Motor neuron (in vitro differentiated cells): ENCODE measurements at regions not wholly inside any gene's neighbourhood (a gene's known extent, or its start where the extent isn't known, plus 50 kb on each side); places are given as distances from the start of the nearest gene placed in this dataset.
A peak's percentile ranks its signal among the peaks of the same experiment; 100 is the strongest.
"Not testable (repeated sequence)": the region's sequence is repeated elsewhere in the genome, so short reads cannot be mapped to it uniquely, and the experiment has no call there.

ENCODE experiments used
- ATAC-seq, 8 experiments: fragments of 200-7000 bp; cut with Tn5 transposase; replicated peaks in 6 of 8; 2 replicates each; pipeline ENCODE4 v1.8.0; 2021; ENCODE audit warnings: mild to moderate bottlenecking in 8 of 8, moderate library complexity in 8 of 8
- H3K27ac ChIP-seq, 2 donors: fragments of 250-450 bp; sonication (Bioruptor Pico); 2 replicates each; pipeline ENCODE4 v1.9.0; 2021; ENCODE audit warnings: antibody characterized with exemption in 2 of 2, mild to moderate bottlenecking in 2 of 2, moderate library complexity in 1 of 2
- H3K4me1 ChIP-seq, 2 donors: fragments of 250-450 bp; sonication (Bioruptor Pico); replicated peaks in 1 of 2; 2 replicates each; pipeline ENCODE4 v1.6.1; 2021; ENCODE audit warnings: antibody characterized with exemption in 2 of 2, mild to moderate bottlenecking in 2 of 2, moderate library complexity in 1 of 2
- H3K4me3 ChIP-seq, 5 donors: fragments of 250-450 bp; sonication (Bioruptor Pico); 2 replicates each; pipeline ENCODE4 v1.9.0; 2021; ENCODE audit warnings: antibody characterized with exemption in 5 of 5, mild to moderate bottlenecking in 5 of 5, moderate library complexity in 4 of 5
- WGBS, 10 experiments: fragments of 450-650 bp; shearing (Covaris generic); methylation state at CpG; one replicate each; pipeline ENCODE4 v1.0.0; 2022; 5-methylcytosine and 5-hydroxymethylcytosine counted together
- in situ Hi-C, 9 experiments: fragments of 400-800 bp; cut with MboI; loops; one replicate each; pipeline ENCODE4 v1.15.0; 2021; ENCODE audit warnings: low sequenced_read_pairs in 9 of 9, low pct_unique_long_range_greater_than_20kb in 2 of 9; ENCODE audit not compliant: unreplicated experiment in 9 of 9

DNA sequence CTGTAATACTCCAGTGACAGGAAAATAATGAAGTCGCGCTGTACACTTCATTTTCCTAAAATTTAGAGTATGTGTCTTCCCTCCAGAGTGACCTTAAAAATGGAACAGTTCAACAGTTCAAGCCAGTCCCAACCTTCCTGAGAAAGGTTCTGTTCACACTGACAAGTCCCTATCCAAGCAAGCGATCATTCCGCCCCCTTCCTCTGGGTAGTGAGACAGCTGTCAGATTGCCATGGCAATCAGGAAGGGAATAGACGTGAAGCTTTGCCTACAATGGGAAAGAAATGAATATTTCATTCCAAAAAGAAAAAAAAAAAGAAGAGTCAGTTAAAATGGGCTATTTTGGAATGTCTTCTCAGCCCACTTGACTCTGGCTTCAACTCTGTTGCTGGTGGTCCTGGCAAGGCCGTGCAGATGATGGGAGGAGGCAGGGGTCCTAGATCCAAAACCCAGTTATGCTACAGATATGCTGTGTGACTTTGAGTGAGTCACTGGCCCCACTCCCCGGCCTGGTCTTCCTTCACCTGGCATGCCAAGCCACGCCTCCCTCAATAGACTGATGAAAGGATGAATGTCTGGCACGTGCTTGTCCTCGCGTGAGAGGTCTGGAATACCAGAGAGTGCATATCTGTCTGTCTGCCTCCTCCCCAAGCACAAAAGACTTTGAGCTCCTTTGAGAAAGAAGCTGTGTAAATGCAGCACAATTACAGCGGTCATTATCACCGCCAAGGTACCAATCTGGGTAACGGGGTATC, 165.8 kb upstream of the WWC1 start:
- no peak for ATAC-seq
- in situ Hi-C loops: no loop called here
- 60 to 94% (median 80%) methylated on average over 1 to 10 of the region's 14 CpGs; no CpG with 5 or more reads in 3 of the 10 experiments for WGBS, 10 experiments
- peaks cover 11 to 23% of the 10 kb centered on the region in 2 donors for H3K4me1 ChIP-seq
- H3K27ac ChIP-seq: no peak overlapping the region
- no peak overlapping the region for H3K4me3 ChIP-seq

GRCh38 chr5:168126606-168127005, 164.8 kb upstream of the WWC1 start:
- in situ Hi-C loops: no loop called here
- H3K4me3 ChIP-seq: no peak overlapping the region
- 20 to 100% (median 88%) methylated on average over 1 to 8 of the region's 15 CpGs; no CpG with 5 or more reads in 2 of the 10 experiments for WGBS, 10 experiments

GRCh38 chr5:168128111-168128510, 163.3 kb upstream of the WWC1 start:
- WGBS, 10 experiments: 40 to 52% (median 44%) methylated on average over 2 to 5 of the region's 7 CpGs; no CpG with 5 or more reads in 6 of the 10 experiments
- Histone ChIP-seq H3K27ac (peak overlapping the region in 1 of 2 donors; percentile 15), H3K4me1 (peaks cover 11 to 15% of the 10 kb centered on the region in 2 donors), H3K4me3 (no peak overlapping the region)
- ATAC-seq: peak in 5 of 8 experiments; percentile 71 to 85 (median 78)
- in situ Hi-C loops: no loop called here

More at GRCh38 chr5:168126606-168127005, 164.8 kb upstream of the WWC1 start:
- Histone ChIP-seq H3K27ac (no peak overlapping the region), H3K4me1 (peaks cover 11 to 13% of the 10 kb centered on the region in 2 donors)
- ATAC-seq: no peak

GRCh38 chr5:168128557-168128956, 162.9 kb upstream of the WWC1 start:
- ATAC-seq: peak in 5 of 8 experiments; percentile 32 to 54 (median 39)
- Histone ChIP-seq H3K4me1 (peaks cover 11 to 12% of the 10 kb centered on the region in 2 donors), H3K4me3 (no peak overlapping the region), H3K27ac (no peak overlapping the region)
- 0 to 93% (median 42%) methylated on average over 2 to 8 of the region's 8 CpGs; no CpG with 5 or more reads in 2 of the 10 experiments for WGBS, 10 experiments
- in situ Hi-C loops: no loop called here

- no peak overlapping the region for H3K4me3 ChIP-seq
- peaks cover 11 to 12% of the 10 kb centered on the region in 2 donors for H3K4me1 ChIP-seq
- ATAC-seq: no peak
- in situ Hi-C loops: no loop called here
- no peak overlapping the region for H3K27ac ChIP-seq
- WGBS, 10 experiments: 50 to 100% (median 92%) methylated on average over 2 to 3 of the region's 3 CpGs; no CpG with 5 or more reads in 4 of the 10 experiments
Measured at GRCh38 chr5:168131519-168131918, 159.9 kb upstream of the WWC1 start.

DNA sequence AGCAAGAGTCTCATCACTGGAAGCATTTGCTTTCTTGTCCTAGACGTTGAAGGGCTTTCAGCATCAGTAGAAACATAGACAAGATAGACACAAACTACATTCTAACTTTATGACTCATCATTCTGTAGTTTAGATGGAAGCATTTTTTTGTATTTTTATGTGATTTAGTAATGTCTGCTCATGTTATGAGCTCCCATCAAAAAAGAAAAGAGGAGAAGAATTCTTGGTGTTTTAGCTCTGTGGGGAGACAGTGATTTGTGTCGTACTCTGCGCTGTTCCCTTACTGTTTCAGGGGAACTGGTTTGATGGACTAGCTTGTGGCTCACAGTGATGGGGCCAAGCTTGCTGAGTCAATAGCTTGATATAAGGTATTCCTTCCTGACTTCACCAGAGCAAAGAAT, 159.2 kb upstream of the WWC1 start:
- Histone ChIP-seq H3K4me1 (peaks cover 11 to 12% of the 10 kb centered on the region in 2 donors), H3K27ac (no peak overlapping the region), H3K4me3 (no peak overlapping the region)
- in situ Hi-C loops: no loop called here
- WGBS, 10 experiments: 38 to 94% (median 66%) methylated on average over 1 to 3 of the region's 3 CpGs; no CpG with 5 or more reads in 1 of the 10 experiments
- ATAC-seq: peak in 1 of 8 experiments; percentile 11

GRCh38 chr5:168135897-168136296, 155.5 kb upstream of the WWC1 start:
- Histone ChIP-seq H3K4me1 (peaks cover 0 to 3% of the 10 kb centered on the region in 2 donors), H3K4me3 (no peak overlapping the region), H3K27ac (no peak overlapping the region)
- 53 to 100% (median 90%) methylated on average over 1 to 6 of the region's 6 CpGs; no CpG with 5 or more reads in 1 of the 10 experiments for WGBS, 10 experiments
- in situ Hi-C loops: no loop called here
- no peak for ATAC-seq

GRCh38 chr5:168136340-168136739, 155.1 kb upstream of the WWC1 start:
- ATAC-seq: no peak

DNA sequence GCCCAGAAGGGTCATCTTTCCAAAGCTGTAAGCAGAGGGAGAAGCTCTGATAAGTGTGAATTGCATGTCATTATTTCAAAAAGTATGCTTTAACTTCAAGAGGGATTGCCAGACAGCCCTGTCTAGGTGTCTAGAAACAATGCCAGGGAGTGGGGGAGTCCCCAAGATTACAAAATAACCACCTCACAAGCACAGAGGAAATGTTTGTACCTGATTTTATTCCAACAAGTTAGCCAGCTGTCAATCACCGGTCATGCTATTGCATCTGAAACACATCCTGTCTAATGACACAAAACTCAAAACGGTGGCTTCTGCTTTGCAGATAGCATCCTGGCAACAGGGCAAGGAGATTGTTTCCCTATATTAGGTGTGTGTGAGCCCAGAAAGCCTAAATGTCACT, 154.2 kb upstream of the WWC1 start:
- peaks cover 0 to 2% of the 10 kb centered on the region in 2 donors for H3K4me1 ChIP-seq
- no peak overlapping the region for H3K27ac ChIP-seq
- no peak for ATAC-seq
- 0 to 100% (median 55%) methylated on average over 1 to 2 of the region's 2 CpGs; no CpG with 5 or more reads in 4 of the 10 experiments for WGBS, 10 experiments
- no peak overlapping the region for H3K4me3 ChIP-seq
- in situ Hi-C loops: no loop called here

More at GRCh38 chr5:168136340-168136739, 155.1 kb upstream of the WWC1 start:
- WGBS, 10 experiments: 0 to 100% (median 58%) methylated on average over 1 to 4 of the region's 5 CpGs; no CpG with 5 or more reads in 3 of the 10 experiments
- in situ Hi-C loops: no loop called here
- H3K4me1 ChIP-seq: peaks cover 0 to 3% of the 10 kb centered on the region in 2 donors
- H3K27ac ChIP-seq: no peak overlapping the region
- H3K4me3 ChIP-seq: no peak overlapping the region

- no peak for ATAC-seq
- WGBS, 10 experiments: 40 to 100% (median 88%) methylated on average over 1 to 3 of the region's 6 CpGs; no CpG with 5 or more reads in 3 of the 10 experiments
- no peak overlapping the region for H3K4me3 ChIP-seq
- no peaks in the 10 kb centered on the region for H3K4me1 ChIP-seq
- H3K27ac ChIP-seq: no peak overlapping the region
- in situ Hi-C loops: no loop called here
Measured at GRCh38 chr5:168140241-168140640, 151.2 kb upstream of the WWC1 start.

- 0 to 85% (median 59%) methylated on average over 1 to 2 of the region's 2 CpGs; no CpG with 5 or more reads in 2 of the 10 experiments for WGBS, 10 experiments
- in situ Hi-C loops: no loop called here
- Histone ChIP-seq H3K4me3 (no peak overlapping the region), H3K4me1 (peaks cover 4 to 13% of the 10 kb centered on the region in 2 donors), H3K27ac (no peak overlapping the region)
- ATAC-seq: no peak
Measured at GRCh38 chr5:168142402-168142801, 149.0 kb upstream of the WWC1 start.

GRCh38 chr5:168143521-168143920, 147.9 kb upstream of the WWC1 start:
- ATAC-seq, H3K4me3 ChIP-seq, H3K27ac ChIP-seq, in situ Hi-C loops: not testable (repeated sequence)
- WGBS, 10 experiments: 90 to 100% (median 93%) methylated on average over 1 to 4 of the region's 7 CpGs; no CpG with 5 or more reads in 7 of the 10 experiments
- peaks cover 16 to 24% of the 10 kb centered on the region in 2 donors for H3K4me1 ChIP-seq

DNA sequence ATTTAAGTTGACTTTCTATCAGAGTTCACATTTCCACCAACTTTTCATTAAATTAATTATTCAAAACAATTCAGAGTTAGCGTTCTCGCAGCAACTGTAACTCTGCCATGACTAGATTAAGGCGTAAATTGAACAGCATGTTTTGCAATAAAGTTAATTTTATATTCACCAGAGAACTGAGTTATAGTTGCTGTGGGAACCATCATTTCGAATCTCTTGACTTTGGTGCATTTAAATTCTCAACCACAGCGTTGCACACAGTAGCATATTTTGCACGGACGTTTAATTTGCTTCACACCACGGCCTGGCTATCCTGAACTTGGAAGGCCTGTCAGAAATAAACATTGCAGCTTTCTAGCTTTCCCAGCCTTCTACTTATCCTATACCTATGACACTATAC, 144.3 kb upstream of the WWC1 start:
- Histone ChIP-seq H3K27ac (peak overlapping the region; percentile 11 to 14), H3K4me1 (peaks cover 25 to 39% of the 10 kb centered on the region in 2 donors), H3K4me3 (no peak overlapping the region)
- WGBS, 10 experiments: 7 to 95% (median 79%) methylated on average over 4 to 8 of the region's 8 CpGs; no CpG with 5 or more reads in 1 of the 10 experiments
- ATAC-seq: peak in 2 of 8 experiments; percentile 24 to 33
- in situ Hi-C loops: no loop called here
